Liver (tissue), 3 donors: ENCODE measurements at regions not wholly inside any gene's neighbourhood (a gene's known extent, or its start where the extent isn't known, plus 50 kb on each side); places are given as distances from the start of the nearest gene placed in this dataset.

ENCODE experiments used
- EGR1 ChIP-seq, 2 donors: IDR thresholded peaks; 2 replicates each; pipeline ENCODE4 v1.6.1; 2016 to 2018; ENCODE audit warnings: antibody characterized with exemption in 2 of 2, low read depth in 2 of 2
- GABPA ChIP-seq, 2 donors: IDR thresholded peaks in 1 of 2; conservative IDR thresholded peaks in 1 of 2; 2 replicates each; pipeline ENCODE4 v1.6.1; 2016; ENCODE audit warnings: antibody characterized with exemption in 2 of 2, mild to moderate bottlenecking in 1 of 2, moderate library complexity in 1 of 2
- JUND ChIP-seq, 2 donors: IDR thresholded peaks; 2 replicates each; pipeline ENCODE4 v1.6.1; 2016; ENCODE audit warnings: antibody characterized with exemption in 2 of 2
- NR2F2 ChIP-seq: IDR thresholded peaks from 2 replicates; pipeline ENCODE4 v1.6.1; 2016; ENCODE audit warnings: antibody characterized with exemption
- SP1 ChIP-seq: IDR thresholded peaks from 2 replicates; pipeline ENCODE4 v1.6.1; 2018; ENCODE audit warnings: antibody characterized with exemption, mild to moderate bottlenecking
- TAF1 ChIP-seq: conservative IDR thresholded peaks from 2 replicates; pipeline ENCODE4 v1.6.1; 2016; ENCODE audit warnings: antibody characterized with exemption, mild to moderate bottlenecking
- YY1 ChIP-seq: IDR thresholded peaks from 2 replicates; pipeline ENCODE4 v1.6.1; 2016; ENCODE audit warnings: antibody characterized with exemption, mild to moderate bottlenecking
- ZBTB33 ChIP-seq: IDR thresholded peaks from 2 replicates; pipeline ENCODE4 v1.6.1; 2016; ENCODE audit warnings: antibody characterized with exemption
- TF ChIP-seq, protein P1 (sequence below): fragments of 150-350 bp; IDR thresholded peaks from 2 replicates; pipeline ENCODE4 v1.5.1; 2017; ENCODE audit warnings: improper control_type of control experiment, low read depth, low read length; ENCODE audit not compliant: missing input control
- TF ChIP-seq, protein P2 (sequence below): IDR thresholded peaks from 2 replicates; pipeline ENCODE4 v1.6.1; 2016; ENCODE audit warnings: antibody characterized with exemption, mild to moderate bottlenecking
- TF ChIP-seq, protein P3 (sequence below): IDR thresholded peaks from 2 replicates; pipeline ENCODE4 v1.6.1; 2016; ENCODE audit warnings: antibody characterized with exemption
- donor health status: healthy.
- donor health status: healthy.

DNA sequence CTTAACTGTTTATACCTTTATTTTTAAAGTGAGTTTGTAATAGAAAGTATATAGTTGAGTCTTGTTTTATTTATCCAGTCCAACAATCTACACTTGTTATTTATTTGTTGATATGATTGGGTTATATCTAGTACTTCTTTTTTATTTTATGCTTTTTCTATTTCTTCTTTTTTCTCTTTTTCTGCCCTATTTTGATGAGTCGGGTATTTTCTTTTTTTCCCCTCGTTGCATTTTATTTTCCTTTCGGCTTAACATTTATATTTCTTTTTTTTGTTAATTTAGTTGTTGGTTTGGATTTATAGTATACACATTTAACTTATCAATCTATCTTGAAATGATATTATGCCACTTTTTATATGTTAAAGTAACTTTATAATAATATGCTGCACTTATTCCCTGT lies 111.7 kb upstream of the IZUMO3 start:
- TF ChIP-seq NR2F2: no peak
- TF ChIP-seq, protein P1, sequence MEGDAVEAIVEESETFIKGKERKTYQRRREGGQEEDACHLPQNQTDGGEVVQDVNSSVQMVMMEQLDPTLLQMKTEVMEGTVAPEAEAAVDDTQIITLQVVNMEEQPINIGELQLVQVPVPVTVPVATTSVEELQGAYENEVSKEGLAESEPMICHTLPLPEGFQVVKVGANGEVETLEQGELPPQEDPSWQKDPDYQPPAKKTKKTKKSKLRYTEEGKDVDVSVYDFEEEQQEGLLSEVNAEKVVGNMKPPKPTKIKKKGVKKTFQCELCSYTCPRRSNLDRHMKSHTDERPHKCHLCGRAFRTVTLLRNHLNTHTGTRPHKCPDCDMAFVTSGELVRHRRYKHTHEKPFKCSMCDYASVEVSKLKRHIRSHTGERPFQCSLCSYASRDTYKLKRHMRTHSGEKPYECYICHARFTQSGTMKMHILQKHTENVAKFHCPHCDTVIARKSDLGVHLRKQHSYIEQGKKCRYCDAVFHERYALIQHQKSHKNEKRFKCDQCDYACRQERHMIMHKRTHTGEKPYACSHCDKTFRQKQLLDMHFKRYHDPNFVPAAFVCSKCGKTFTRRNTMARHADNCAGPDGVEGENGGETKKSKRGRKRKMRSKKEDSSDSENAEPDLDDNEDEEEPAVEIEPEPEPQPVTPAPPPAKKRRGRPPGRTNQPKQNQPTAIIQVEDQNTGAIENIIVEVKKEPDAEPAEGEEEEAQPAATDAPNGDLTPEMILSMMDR: no peak
- TF ChIP-seq YY1: no peak
- no peak for TF ChIP-seq EGR1 (IDR thresholded peaks at IDR 0.05; ENCODE audit: low read depth in 2 of 2)
- TF ChIP-seq, protein P2, sequence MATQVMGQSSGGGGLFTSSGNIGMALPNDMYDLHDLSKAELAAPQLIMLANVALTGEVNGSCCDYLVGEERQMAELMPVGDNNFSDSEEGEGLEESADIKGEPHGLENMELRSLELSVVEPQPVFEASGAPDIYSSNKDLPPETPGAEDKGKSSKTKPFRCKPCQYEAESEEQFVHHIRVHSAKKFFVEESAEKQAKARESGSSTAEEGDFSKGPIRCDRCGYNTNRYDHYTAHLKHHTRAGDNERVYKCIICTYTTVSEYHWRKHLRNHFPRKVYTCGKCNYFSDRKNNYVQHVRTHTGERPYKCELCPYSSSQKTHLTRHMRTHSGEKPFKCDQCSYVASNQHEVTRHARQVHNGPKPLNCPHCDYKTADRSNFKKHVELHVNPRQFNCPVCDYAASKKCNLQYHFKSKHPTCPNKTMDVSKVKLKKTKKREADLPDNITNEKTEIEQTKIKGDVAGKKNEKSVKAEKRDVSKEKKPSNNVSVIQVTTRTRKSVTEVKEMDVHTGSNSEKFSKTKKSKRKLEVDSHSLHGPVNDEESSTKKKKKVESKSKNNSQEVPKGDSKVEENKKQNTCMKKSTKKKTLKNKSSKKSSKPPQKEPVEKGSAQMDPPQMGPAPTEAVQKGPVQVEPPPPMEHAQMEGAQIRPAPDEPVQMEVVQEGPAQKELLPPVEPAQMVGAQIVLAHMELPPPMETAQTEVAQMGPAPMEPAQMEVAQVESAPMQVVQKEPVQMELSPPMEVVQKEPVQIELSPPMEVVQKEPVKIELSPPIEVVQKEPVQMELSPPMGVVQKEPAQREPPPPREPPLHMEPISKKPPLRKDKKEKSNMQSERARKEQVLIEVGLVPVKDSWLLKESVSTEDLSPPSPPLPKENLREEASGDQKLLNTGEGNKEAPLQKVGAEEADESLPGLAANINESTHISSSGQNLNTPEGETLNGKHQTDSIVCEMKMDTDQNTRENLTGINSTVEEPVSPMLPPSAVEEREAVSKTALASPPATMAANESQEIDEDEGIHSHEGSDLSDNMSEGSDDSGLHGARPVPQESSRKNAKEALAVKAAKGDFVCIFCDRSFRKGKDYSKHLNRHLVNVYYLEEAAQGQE: no peak
- no peak for TF ChIP-seq GABPA (IDR thresholded peaks at IDR 0.05 in 1 of 2, conservative IDR thresholded peaks at IDR 0.05 in 1 of 2)
- no peak for TF ChIP-seq TAF1
- TF ChIP-seq ZBTB33: no peak
- TF ChIP-seq, protein P3, sequence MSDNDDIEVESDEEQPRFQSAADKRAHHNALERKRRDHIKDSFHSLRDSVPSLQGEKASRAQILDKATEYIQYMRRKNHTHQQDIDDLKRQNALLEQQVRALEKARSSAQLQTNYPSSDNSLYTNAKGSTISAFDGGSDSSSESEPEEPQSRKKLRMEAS: no peak
- TF ChIP-seq JUND (IDR thresholded peaks at IDR 0.05): no peak
- TF ChIP-seq SP1: no peak
